ENCODE measurements at regions not wholly inside any gene's neighbourhood (a gene's known extent, or its start where the extent isn't known, plus 50 kb on each side); places are given as distances from the start of the nearest gene placed in this dataset.

DNA sequence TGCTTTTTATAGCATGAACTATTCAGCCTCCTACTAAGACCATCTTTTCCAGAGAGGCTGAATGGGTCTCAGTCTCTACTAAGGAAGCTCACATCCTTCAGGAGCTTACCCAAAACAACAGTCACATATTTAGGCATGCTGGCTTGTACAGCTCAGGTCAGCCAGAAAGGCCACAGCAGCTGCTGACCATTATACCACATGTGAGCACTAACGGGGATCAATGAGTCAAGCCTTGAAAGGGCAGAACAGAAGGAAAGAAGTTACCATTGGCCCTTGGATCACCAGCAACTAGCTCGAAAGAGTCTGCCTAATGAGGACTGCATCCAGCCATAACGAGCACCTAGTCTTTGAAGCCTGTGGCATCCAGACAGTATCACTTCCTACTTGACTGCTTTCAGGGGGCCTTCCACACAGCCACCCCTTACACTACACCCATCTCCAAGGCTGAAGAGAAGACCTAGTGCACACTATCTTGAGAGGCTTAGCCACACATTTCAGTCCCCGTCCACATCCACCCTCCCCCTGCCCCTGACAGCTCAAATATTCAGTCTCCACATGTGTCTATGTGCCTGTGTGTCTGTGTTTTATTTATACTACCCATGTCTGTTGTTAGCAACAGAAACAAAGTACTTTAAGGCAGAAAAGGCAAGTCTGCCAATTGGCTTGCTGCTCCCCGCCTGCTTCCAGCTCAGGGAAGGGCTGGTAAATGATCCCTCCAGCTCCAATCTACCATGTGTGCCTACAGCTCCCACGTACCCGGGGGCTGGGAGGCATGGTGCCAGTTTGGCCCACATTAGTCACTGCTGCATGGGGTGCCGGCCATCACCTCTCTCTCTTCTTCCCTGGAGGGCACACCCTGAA is 95.5 kb downstream of the RPL27A start:
- Histone ChIP-seq H3K4ac (ENCODE audit: low read depth in 1 of 2, low read length in 2 of 2) (peak overlapping the region in 1 of 2 experiments; percentile 34), H3K27me3 (ENCODE audit: control insufficient read depth in 1 of 2, insufficient read depth in 1 of 2, low read length in 2 of 2) (no peaks in the 10 kb centered on the region), H4K8ac (ENCODE audit: low read length) (no peak overlapping the region), H2BK5ac (ENCODE audit: low read depth, low read length, poor library complexity, severe bottlenecking) (no peak overlapping the region), H2AK5ac (ENCODE audit: low read length, severe bottlenecking) (no peak overlapping the region), H3K4me3 (ENCODE audit: insufficient read depth in 1 of 2, low read depth in 1 of 2, low read length in 2 of 2) (no peak overlapping the region), H2BK15ac (ENCODE audit: low read depth, poor library complexity, severe bottlenecking) (no peak overlapping the region), H3K9ac (ENCODE audit: low read length) (peak overlapping the region; percentile 28), H2AFZ (ENCODE audit: low read depth, low read length) (no peak overlapping the region), H3K79me1 (replicated peaks; ENCODE audit: low read length, poor library complexity, severe bottlenecking) (peaks cover 51% of the 10 kb centered on the region), H4K91ac (ENCODE audit: low read length) (peak overlapping the region; percentile 58), H3K36me3 (ENCODE audit: control insufficient read depth in 1 of 2, insufficient read depth in 2 of 2, low read depth in 1 of 2, low read length in 2 of 2) (peaks cover 11 to 19% of the 10 kb centered on the region in 2 experiments), H3K4me1 (ENCODE audit: control insufficient read depth, insufficient read depth, low read depth, low read length) (peaks cover 14% of the 10 kb centered on the region), H3K4me2 (ENCODE audit: low read length, poor library complexity, severe bottlenecking) (no peak overlapping the region), H2BK120ac (ENCODE audit: low read depth, low read length) (no peak overlapping the region), H3K27ac (ENCODE audit: low read length, poor library complexity, severe bottlenecking) (no peak overlapping the region), H2BK12ac (ENCODE audit: low read length in 2 of 2) (no peak overlapping the region), H3K9me3 (ENCODE audit: control insufficient read depth, low read length) (no peaks in the 10 kb centered on the region), H3K23ac (ENCODE audit: low read length in 2 of 2) (no peak overlapping the region), H3K18ac (ENCODE audit: low read depth in 1 of 2, low read length in 2 of 2) (peak overlapping the region; percentile 48 to 61), H3K14ac (ENCODE audit: low read length in 2 of 2) (peak overlapping the region in 1 of 2 experiments; percentile 80)
- WGBS, result 68% methylated on average over 7 of the region's 8 CpGs
- peak; percentile 90 for DNase-seq

DNA sequence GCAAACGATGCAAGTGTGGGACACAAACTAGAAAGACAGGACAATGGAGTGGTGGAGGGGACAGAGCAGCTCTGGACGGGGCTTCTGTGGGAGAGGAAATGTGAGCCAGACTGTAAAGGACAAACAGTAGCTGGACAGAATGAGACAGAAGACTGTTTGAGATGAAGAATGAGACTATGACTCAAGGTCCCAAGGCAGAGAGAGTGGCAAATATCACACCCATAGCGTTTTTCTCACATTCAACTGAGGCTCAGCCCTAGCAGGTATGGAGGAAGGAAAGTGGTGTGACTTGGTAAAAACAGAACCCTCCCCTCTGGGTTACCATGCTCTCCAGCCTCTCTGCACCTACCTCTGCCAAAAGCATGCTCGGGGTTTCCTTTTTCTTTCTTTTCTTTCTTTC is 96.5 kb downstream of the RPL27A start:
- Histone ChIP-seq H3K4me2 (ENCODE audit: low read length, poor library complexity, severe bottlenecking) (no peak overlapping the region), H2BK120ac (ENCODE audit: low read depth, low read length) (no peak overlapping the region), H3K4ac (ENCODE audit: low read depth in 1 of 2, low read length in 2 of 2) (no peak overlapping the region), H3K79me1 (replicated peaks; ENCODE audit: low read length, poor library complexity, severe bottlenecking) (peaks cover 52% of the 10 kb centered on the region), H4K91ac (ENCODE audit: low read length) (no peak overlapping the region), H4K8ac (ENCODE audit: low read length) (no peak overlapping the region), H3K4me3 (ENCODE audit: insufficient read depth in 1 of 2, low read depth in 1 of 2, low read length in 2 of 2) (no peak overlapping the region), H3K9me3 (ENCODE audit: control insufficient read depth, low read length) (no peaks in the 10 kb centered on the region), H3K4me1 (ENCODE audit: control insufficient read depth, insufficient read depth, low read depth, low read length) (peaks cover 13% of the 10 kb centered on the region), H2BK5ac (ENCODE audit: low read depth, low read length, poor library complexity, severe bottlenecking) (no peak overlapping the region), H3K23ac (ENCODE audit: low read length in 2 of 2) (no peak overlapping the region), H3K14ac (ENCODE audit: low read length in 2 of 2) (no peak overlapping the region), H3K36me3 (ENCODE audit: control insufficient read depth in 1 of 2, insufficient read depth in 2 of 2, low read depth in 1 of 2, low read length in 2 of 2) (peaks cover 11 to 17% of the 10 kb centered on the region in 2 experiments), H3K27ac (ENCODE audit: low read length, poor library complexity, severe bottlenecking) (no peak overlapping the region), H2BK12ac (ENCODE audit: low read length in 2 of 2) (no peak overlapping the region), H3K18ac (ENCODE audit: low read depth in 1 of 2, low read length in 2 of 2) (no peak overlapping the region), H2AK5ac (ENCODE audit: low read length, severe bottlenecking) (no peak overlapping the region), H3K9ac (ENCODE audit: low read length) (peak overlapping the region; percentile 28), H3K27me3 (ENCODE audit: control insufficient read depth in 1 of 2, insufficient read depth in 1 of 2, low read length in 2 of 2) (no peaks in the 10 kb centered on the region), H2AFZ (ENCODE audit: low read depth, low read length) (no peak overlapping the region), H2BK15ac (ENCODE audit: low read depth, poor library complexity, severe bottlenecking) (no peak overlapping the region)
- 88% methylated on average over 3 of the region's 4 CpGs for WGBS
- DNase-seq, result no peak

- H4K91ac ChIP-seq (ENCODE audit: low read length), result no peak overlapping the region
- H2BK120ac ChIP-seq (ENCODE audit: low read depth, low read length), result no peak overlapping the region
- peaks cover 50% of the 10 kb centered on the region for H3K79me1 ChIP-seq (replicated peaks; ENCODE audit: low read length, poor library complexity, severe bottlenecking)
- H2BK12ac ChIP-seq (ENCODE audit: low read length in 2 of 2), result no peak overlapping the region
- H3K18ac ChIP-seq (ENCODE audit: low read depth in 1 of 2, low read length in 2 of 2), result no peak overlapping the region
- H3K4me2 ChIP-seq (ENCODE audit: low read length, poor library complexity, severe bottlenecking), result no peak overlapping the region
- H2AFZ ChIP-seq (ENCODE audit: low read depth, low read length), result no peak overlapping the region
- H3K9ac ChIP-seq (ENCODE audit: low read length), result no peak overlapping the region
- no peak overlapping the region for H3K27ac ChIP-seq (ENCODE audit: low read length, poor library complexity, severe bottlenecking)
- no peaks in the 10 kb centered on the region for H3K9me3 ChIP-seq (ENCODE audit: control insufficient read depth, low read length)
- H3K23ac ChIP-seq (ENCODE audit: low read length in 2 of 2), result no peak overlapping the region
- peaks cover 10% of the 10 kb centered on the region for H3K4me1 ChIP-seq (ENCODE audit: control insufficient read depth, insufficient read depth, low read depth, low read length)
- H2BK15ac ChIP-seq (ENCODE audit: low read depth, poor library complexity, severe bottlenecking), result no peak overlapping the region
- no peaks in the 10 kb centered on the region for H3K27me3 ChIP-seq (ENCODE audit: control insufficient read depth in 1 of 2, insufficient read depth in 1 of 2, low read length in 2 of 2)
- peaks cover 11 to 17% of the 10 kb centered on the region in 2 experiments for H3K36me3 ChIP-seq (ENCODE audit: control insufficient read depth in 1 of 2, insufficient read depth in 2 of 2, low read depth in 1 of 2, low read length in 2 of 2)
- WGBS, result 99% methylated on average over 10 of the region's 10 CpGs
- H2BK5ac ChIP-seq (ENCODE audit: low read depth, low read length, poor library complexity, severe bottlenecking), result no peak overlapping the region
- H3K4ac ChIP-seq (ENCODE audit: low read depth in 1 of 2, low read length in 2 of 2), result no peak overlapping the region
- no peak for DNase-seq
- no peak overlapping the region for H3K14ac ChIP-seq (ENCODE audit: low read length in 2 of 2)
- H3K4me3 ChIP-seq (ENCODE audit: insufficient read depth in 1 of 2, low read depth in 1 of 2, low read length in 2 of 2), result no peak overlapping the region
- H4K8ac ChIP-seq (ENCODE audit: low read length), result no peak overlapping the region
- no peak overlapping the region for H2AK5ac ChIP-seq (ENCODE audit: low read length, severe bottlenecking)
These were observed 97.1 kb downstream of the RPL27A start for GRCh38 chr11:8779732-8780131.

GRCh38 chr11:8784954-8785353 is 102.4 kb downstream of the RPL27A start:
- no peak overlapping the region for H3K9ac ChIP-seq (ENCODE audit: low read length)
- H2BK15ac ChIP-seq (ENCODE audit: low read depth, poor library complexity, severe bottlenecking), result no peak overlapping the region
- H4K91ac ChIP-seq (ENCODE audit: low read length), result no peak overlapping the region
- H3K36me3 ChIP-seq (ENCODE audit: control insufficient read depth in 1 of 2, insufficient read depth in 2 of 2, low read depth in 1 of 2, low read length in 2 of 2), result peaks cover 3 to 16% of the 10 kb centered on the region in 2 experiments
- H3K23ac ChIP-seq (ENCODE audit: low read length in 2 of 2), result no peak overlapping the region
- no peak overlapping the region for H4K8ac ChIP-seq (ENCODE audit: low read length)
- peaks cover 2% of the 10 kb centered on the region for H3K4me1 ChIP-seq (ENCODE audit: control insufficient read depth, insufficient read depth, low read depth, low read length)
- no peaks in the 10 kb centered on the region for H3K9me3 ChIP-seq (ENCODE audit: control insufficient read depth, low read length)
- H2BK12ac ChIP-seq (ENCODE audit: low read length in 2 of 2), result no peak overlapping the region
- no peaks in the 10 kb centered on the region for H3K27me3 ChIP-seq (ENCODE audit: control insufficient read depth in 1 of 2, insufficient read depth in 1 of 2, low read length in 2 of 2)
- no peak overlapping the region for H3K27ac ChIP-seq (ENCODE audit: low read length, poor library complexity, severe bottlenecking)
- no peak overlapping the region for H2AFZ ChIP-seq (ENCODE audit: low read depth, low read length)
- H3K14ac ChIP-seq (ENCODE audit: low read length in 2 of 2), result no peak overlapping the region
- H3K79me1 ChIP-seq (replicated peaks; ENCODE audit: low read length, poor library complexity, severe bottlenecking), result peaks cover 38% of the 10 kb centered on the region
- H3K4ac ChIP-seq (ENCODE audit: low read depth in 1 of 2, low read length in 2 of 2), result no peak overlapping the region
- no peak overlapping the region for H3K4me2 ChIP-seq (ENCODE audit: low read length, poor library complexity, severe bottlenecking)
- H3K4me3 ChIP-seq (ENCODE audit: insufficient read depth in 1 of 2, low read depth in 1 of 2, low read length in 2 of 2), result no peak overlapping the region
- no peak overlapping the region for H2BK120ac ChIP-seq (ENCODE audit: low read depth, low read length)
- DNase-seq, result no peak
- H2BK5ac ChIP-seq (ENCODE audit: low read depth, low read length, poor library complexity, severe bottlenecking), result no peak overlapping the region
- WGBS, result 95% methylated on average over 6 of the region's 6 CpGs
- no peak overlapping the region for H2AK5ac ChIP-seq (ENCODE audit: low read length, severe bottlenecking)
- H3K18ac ChIP-seq (ENCODE audit: low read depth in 1 of 2, low read length in 2 of 2), result no peak overlapping the region
